Activated CD8-positive, alpha-beta memory T cell treated with anti-CD3 and anti-CD28 coated beads, Interleukin-2, amount 50 U/mL, for 24 hours (primary cell): ENCODE measurements at regions not wholly inside any gene's neighbourhood (a gene's known extent, or its start where the extent isn't known, plus 50 kb on each side); places are given as distances from the start of the nearest gene placed in this dataset.

Experiments
- DNase-seq: peaks from one replicate; pipeline ENCODE4 v3.0.0-alpha.2; 2020; ENCODE audit errors: extremely low read depth

- no peak for DNase-seq
Measured at GRCh38 chr13:53683608-53684007, 655.0 kb downstream of the OLFM4 start.

- no peak for DNase-seq
Measured at GRCh38 chr13:53691417-53691816, 662.8 kb downstream of the OLFM4 start.

GRCh38 chr13:53694814-53695532 lies 666.4 kb downstream of the OLFM4 start:
- no peak for DNase-seq

GRCh38 chr13:53703371-53704080 lies 674.9 kb downstream of the OLFM4 start:
- DNase-seq, result no peak

- DNase-seq, result no peak
Measured at GRCh38 chr13:53719281-53719680, 690.7 kb downstream of the OLFM4 start.

DNA sequence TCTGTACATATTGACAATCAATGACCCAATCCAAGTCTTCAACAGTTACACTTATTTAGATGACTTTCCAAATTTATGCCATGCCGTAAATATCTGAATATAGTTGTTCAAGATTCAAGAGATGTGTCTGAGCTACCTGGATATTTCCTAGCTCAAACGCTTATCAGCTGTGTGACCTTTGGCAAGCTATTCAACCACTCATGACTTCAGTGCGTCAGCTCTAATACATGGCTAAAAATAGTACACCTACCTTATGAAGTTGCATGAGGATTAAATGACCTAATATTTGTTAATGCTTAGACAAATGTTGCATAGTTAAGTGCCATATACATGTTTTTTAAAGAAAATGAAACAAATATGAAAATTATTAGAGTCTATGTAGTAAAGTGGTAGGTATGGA lies 704.1 kb downstream of the OLFM4 start:
- no peak for DNase-seq

DNA sequence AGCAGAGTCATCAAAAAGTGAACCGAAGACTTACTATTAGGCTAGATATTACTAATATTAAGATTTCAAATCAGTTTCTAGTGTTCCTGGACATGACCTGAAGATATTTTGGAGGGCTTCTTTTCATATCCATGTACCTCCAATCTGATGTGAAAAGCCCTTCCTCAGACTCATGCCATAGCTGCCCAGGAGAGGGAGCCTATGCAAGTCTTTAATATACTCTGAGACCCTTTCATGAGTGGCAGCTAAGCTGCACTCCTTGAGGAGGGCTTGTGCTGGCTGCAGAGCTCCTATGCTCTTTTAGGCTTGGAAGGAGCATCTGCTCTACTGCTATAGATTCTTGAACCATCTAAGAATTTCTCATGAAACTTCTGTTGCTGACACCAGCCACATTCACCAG lies 715.3 kb downstream of the OLFM4 start:
- no peak for DNase-seq

GRCh38 chr13:53747825-53748224 lies 719.2 kb downstream of the OLFM4 start:
- no peak for DNase-seq

DNA sequence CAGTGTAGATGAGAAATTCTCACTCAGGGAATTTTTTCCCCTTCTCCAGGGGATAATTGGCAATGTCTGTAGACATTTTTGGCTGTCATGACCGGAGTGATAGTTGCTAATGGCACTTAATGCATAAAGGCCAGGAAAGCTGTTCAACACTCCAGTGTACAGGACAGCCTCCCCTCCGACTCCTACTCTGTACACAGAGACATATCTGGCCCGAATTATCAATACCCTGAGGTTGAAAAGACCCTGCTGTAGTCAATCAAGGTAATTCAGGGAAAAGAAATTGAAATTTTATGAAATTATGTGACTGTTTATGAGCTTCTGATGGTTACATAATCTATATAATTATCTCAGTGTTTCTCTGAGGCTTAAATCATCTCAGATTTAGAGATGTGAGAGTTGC lies 720.7 kb downstream of the OLFM4 start:
- DNase-seq, result no peak

- no peak for DNase-seq
Measured at GRCh38 chr13:53759016-53759415, 730.4 kb downstream of the OLFM4 start.

DNA sequence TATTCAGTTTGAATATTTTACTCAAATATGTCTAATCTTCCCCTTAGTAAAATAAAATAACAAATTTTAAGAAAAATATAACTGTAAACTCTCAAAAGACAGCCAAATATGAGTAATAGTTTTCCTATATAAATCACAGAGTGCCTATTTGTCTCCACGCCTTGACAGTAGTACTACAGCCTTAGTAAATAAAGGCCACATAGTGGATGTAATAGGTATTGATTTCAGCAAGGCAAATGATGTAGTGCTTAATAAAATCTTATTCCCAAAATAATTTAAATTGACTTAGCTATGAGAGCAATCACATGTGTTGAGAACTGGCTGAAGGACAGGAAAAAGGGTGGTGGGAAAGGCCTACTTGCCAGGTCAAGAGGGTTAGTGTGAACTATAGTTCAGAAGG lies 747.2 kb downstream of the OLFM4 start:
- no peak for DNase-seq

GRCh38 chr13:53778937-53779336 lies 750.3 kb downstream of the OLFM4 start:
- no peak for DNase-seq

DNA sequence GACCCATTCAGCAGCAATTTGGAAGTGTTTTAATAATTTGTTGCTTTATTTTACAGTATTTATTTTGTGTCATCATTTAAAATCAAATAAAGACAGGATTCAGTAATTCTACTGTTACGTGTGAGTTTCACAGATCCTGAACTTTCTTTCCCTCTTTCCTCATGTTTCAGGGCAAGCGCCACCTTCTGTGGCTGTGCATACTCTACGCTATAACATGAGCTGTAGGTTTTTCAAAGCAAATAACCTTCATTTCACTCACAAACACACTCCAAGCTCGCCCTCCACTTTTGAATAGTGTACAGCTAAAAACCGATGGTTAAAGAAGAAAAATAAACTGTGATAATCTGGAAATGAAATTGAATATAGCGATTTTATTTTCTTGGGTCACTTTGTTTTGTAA lies 753.3 kb downstream of the OLFM4 start:
- no peak for DNase-seq

GRCh38 chr13:53782488-53782961 lies 753.9 kb downstream of the OLFM4 start:
- no peak for DNase-seq

DNA sequence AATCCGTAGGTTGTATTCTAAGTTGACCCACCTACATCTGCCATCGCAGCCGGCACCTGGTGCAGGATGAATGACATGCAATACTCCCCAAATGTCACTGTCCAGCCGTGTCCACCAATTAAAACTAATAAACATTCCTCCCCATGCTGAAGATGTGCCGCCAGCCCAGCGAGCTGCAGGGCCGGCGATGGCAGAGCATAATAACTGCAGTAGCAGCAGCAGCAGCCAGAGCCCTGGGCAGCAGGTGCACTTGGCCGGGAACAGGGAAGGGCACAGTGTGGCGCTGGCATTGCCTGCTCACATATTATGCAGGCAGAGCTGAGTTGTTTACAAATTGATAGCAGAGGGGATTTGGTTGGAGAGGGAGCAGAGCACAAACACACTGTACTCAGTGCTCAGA lies 754.9 kb downstream of the OLFM4 start:
- DNase-seq, result no peak

GRCh38 chr13:53788286-53788685 lies 759.7 kb downstream of the OLFM4 start:
- no peak for DNase-seq

DNA sequence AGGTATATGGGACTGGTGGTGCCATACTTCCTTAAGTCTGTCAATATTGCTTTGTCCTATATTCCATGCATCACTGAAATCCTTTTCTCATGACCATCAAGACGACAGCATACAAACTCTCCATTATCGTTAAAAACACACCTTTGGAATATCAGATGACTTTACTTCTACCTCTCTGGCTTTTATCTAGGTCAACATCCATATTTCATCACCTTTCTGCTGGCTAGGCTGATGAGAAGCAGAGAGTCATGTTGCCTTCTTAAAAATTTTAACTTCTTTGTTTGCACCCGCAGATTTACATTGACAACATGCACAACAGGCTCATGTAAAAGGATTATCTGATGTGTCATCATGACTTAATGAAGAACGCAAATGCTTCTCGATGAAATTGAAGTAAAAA lies 771.4 kb downstream of the OLFM4 start:
- no peak for DNase-seq

GRCh38 chr13:53807251-53807834 lies 778.7 kb downstream of the OLFM4 start:
- DNase-seq, result no peak

GRCh38 chr13:53821632-53822031 lies 793.0 kb downstream of the OLFM4 start:
- no peak for DNase-seq

- no peak for DNase-seq
Measured at GRCh38 chr13:53822136-53822535, 793.5 kb downstream of the OLFM4 start.

GRCh38 chr13:53839461-53839860 lies 810.8 kb downstream of the OLFM4 start:
- DNase-seq, result no peak

GRCh38 chr13:53844473-53845146 lies 816.0 kb downstream of the OLFM4 start:
- no peak for DNase-seq
